ENCODE measurements at regions not wholly inside any gene's neighbourhood (a gene's known extent, or its start where the extent isn't known, plus 50 kb on each side); places are given as distances from the start of the nearest gene placed in this dataset.

DNA sequence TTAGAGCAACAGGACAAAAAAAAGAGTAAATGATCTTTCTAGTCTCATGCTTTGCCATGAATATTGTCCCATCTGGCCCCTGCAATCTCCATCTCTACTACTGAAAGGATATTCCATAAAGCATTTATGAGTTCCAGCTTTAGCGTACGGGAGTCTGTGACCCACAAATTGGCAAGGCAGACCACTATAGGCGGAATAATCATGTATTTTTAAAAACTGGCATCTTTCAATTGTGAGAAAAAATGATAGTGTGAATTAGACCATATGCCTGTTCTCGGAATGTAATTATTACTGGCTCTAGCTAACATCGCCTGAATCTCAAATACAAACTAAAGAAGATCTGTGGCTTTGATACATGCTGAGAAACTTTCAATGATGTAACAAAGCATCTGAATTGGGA is 738.1 kb upstream of the NXPH2 start:
- no peaks in the 10 kb centered on the region for H4K20me1 ChIP-seq (ENCODE audit: insufficient read depth)
- no peaks in the 10 kb centered on the region for H3K9me2 ChIP-seq (ENCODE audit: insufficient read depth, low read length)
- no peaks in the 10 kb centered on the region for H3F3A ChIP-seq (ENCODE audit: insufficient read depth, low read length, poor library complexity, severe bottlenecking)
- no peaks in the 10 kb centered on the region for H3K79me2 ChIP-seq (replicated peaks; ENCODE audit: insufficient read depth, low read length)
- H3K27me3 ChIP-seq (ENCODE audit: insufficient read depth, low read depth, low read length), result no peaks in the 10 kb centered on the region
- TF ChIP-seq MXI1 (conservative IDR thresholded peaks at IDR 0.05; ENCODE audit: poor library complexity, severe bottlenecking) (no peak), SMC3 (conservative IDR thresholded peaks at IDR 0.05; ENCODE audit: poor library complexity) (no peak), RAD21 (conservative IDR thresholded peaks at IDR 0.05) (no peak), TAF1 (IDR thresholded peaks at IDR 0.05; ENCODE audit: low read depth) (no peak), EP300 (conservative IDR thresholded peaks at IDR 0.05; ENCODE audit: poor library complexity, severe bottlenecking) (no peak), EZH2 (IDR thresholded peaks at IDR 0.05; ENCODE audit: borderline replicate concordance, insufficient read depth, low read length, poor library complexity, severe bottlenecking) (no peak), POLR2AphosphoS5 (IDR thresholded peaks at IDR 0.05) (no peak)
- TF ChIP-seq, protein P1, sequence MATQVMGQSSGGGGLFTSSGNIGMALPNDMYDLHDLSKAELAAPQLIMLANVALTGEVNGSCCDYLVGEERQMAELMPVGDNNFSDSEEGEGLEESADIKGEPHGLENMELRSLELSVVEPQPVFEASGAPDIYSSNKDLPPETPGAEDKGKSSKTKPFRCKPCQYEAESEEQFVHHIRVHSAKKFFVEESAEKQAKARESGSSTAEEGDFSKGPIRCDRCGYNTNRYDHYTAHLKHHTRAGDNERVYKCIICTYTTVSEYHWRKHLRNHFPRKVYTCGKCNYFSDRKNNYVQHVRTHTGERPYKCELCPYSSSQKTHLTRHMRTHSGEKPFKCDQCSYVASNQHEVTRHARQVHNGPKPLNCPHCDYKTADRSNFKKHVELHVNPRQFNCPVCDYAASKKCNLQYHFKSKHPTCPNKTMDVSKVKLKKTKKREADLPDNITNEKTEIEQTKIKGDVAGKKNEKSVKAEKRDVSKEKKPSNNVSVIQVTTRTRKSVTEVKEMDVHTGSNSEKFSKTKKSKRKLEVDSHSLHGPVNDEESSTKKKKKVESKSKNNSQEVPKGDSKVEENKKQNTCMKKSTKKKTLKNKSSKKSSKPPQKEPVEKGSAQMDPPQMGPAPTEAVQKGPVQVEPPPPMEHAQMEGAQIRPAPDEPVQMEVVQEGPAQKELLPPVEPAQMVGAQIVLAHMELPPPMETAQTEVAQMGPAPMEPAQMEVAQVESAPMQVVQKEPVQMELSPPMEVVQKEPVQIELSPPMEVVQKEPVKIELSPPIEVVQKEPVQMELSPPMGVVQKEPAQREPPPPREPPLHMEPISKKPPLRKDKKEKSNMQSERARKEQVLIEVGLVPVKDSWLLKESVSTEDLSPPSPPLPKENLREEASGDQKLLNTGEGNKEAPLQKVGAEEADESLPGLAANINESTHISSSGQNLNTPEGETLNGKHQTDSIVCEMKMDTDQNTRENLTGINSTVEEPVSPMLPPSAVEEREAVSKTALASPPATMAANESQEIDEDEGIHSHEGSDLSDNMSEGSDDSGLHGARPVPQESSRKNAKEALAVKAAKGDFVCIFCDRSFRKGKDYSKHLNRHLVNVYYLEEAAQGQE (IDR thresholded peaks at IDR 0.05; ENCODE audit: borderline replicate concordance), result no peak
- TF ChIP-seq, protein P2, sequence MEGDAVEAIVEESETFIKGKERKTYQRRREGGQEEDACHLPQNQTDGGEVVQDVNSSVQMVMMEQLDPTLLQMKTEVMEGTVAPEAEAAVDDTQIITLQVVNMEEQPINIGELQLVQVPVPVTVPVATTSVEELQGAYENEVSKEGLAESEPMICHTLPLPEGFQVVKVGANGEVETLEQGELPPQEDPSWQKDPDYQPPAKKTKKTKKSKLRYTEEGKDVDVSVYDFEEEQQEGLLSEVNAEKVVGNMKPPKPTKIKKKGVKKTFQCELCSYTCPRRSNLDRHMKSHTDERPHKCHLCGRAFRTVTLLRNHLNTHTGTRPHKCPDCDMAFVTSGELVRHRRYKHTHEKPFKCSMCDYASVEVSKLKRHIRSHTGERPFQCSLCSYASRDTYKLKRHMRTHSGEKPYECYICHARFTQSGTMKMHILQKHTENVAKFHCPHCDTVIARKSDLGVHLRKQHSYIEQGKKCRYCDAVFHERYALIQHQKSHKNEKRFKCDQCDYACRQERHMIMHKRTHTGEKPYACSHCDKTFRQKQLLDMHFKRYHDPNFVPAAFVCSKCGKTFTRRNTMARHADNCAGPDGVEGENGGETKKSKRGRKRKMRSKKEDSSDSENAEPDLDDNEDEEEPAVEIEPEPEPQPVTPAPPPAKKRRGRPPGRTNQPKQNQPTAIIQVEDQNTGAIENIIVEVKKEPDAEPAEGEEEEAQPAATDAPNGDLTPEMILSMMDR (IDR thresholded peaks at IDR 0.05; ENCODE audit: poor library complexity, severe bottlenecking), result no peak
- H2AFZ ChIP-seq (ENCODE audit: low read depth, low read length), result no peak overlapping the region
- no peak overlapping the region for H3K4me3 ChIP-seq (ENCODE audit: low read length)
- no peak overlapping the region for H3K27ac ChIP-seq (ENCODE audit: low read length)
- H3K9ac ChIP-seq (ENCODE audit: low read length), result no peak overlapping the region
- H3K4me2 ChIP-seq (ENCODE audit: low read length), result no peak overlapping the region
- H3K36me3 ChIP-seq (ENCODE audit: insufficient read depth, low read length), result no peaks in the 10 kb centered on the region
- H3K9me3 ChIP-seq (ENCODE audit: low read length), result no peaks in the 10 kb centered on the region

DNA sequence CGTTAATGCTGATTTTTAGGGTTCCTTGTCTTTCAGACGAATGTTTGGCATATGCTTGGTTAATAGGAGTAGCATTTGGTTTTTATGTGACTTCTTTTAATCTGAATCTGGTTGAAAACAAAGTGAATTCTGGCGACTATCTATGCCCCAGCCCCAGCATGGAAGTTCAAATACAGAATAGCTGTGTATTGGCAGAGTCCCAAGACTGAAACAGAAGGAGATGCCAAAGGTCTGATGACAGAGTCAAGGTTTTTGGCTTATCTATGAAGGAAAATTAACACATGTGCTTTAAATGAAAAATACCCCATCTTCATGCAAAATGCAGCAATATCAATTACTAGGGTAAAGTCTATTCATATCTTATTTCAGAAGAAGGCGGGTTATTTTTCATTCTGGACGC is 734.8 kb upstream of the NXPH2 start:
- no peaks in the 10 kb centered on the region for H3K9me3 ChIP-seq (ENCODE audit: low read length)
- no peaks in the 10 kb centered on the region for H3K27me3 ChIP-seq (ENCODE audit: insufficient read depth, low read depth, low read length)
- H3K79me2 ChIP-seq (replicated peaks; ENCODE audit: insufficient read depth, low read length), result no peaks in the 10 kb centered on the region
- no peak overlapping the region for H2AFZ ChIP-seq (ENCODE audit: low read depth, low read length)
- no peak for TF ChIP-seq TAF1 (IDR thresholded peaks at IDR 0.05; ENCODE audit: low read depth)
- TF ChIP-seq, protein P1 (IDR thresholded peaks at IDR 0.05; ENCODE audit: borderline replicate concordance), result no peak
- TF ChIP-seq, protein P2 (IDR thresholded peaks at IDR 0.05; ENCODE audit: poor library complexity, severe bottlenecking), result no peak
- no peak for TF ChIP-seq RAD21 (conservative IDR thresholded peaks at IDR 0.05)
- no peak for TF ChIP-seq EP300 (conservative IDR thresholded peaks at IDR 0.05; ENCODE audit: poor library complexity, severe bottlenecking)
- TF ChIP-seq MXI1 (conservative IDR thresholded peaks at IDR 0.05; ENCODE audit: poor library complexity, severe bottlenecking), result no peak
- TF ChIP-seq POLR2AphosphoS5 (IDR thresholded peaks at IDR 0.05), result no peak
- no peak for TF ChIP-seq EZH2 (IDR thresholded peaks at IDR 0.05; ENCODE audit: borderline replicate concordance, insufficient read depth, low read length, poor library complexity, severe bottlenecking)
- TF ChIP-seq SMC3 (conservative IDR thresholded peaks at IDR 0.05; ENCODE audit: poor library complexity), result no peak
- no peak overlapping the region for H3K9ac ChIP-seq (ENCODE audit: low read length)
- H3F3A ChIP-seq (ENCODE audit: insufficient read depth, low read length, poor library complexity, severe bottlenecking), result no peaks in the 10 kb centered on the region
- no peak overlapping the region for H3K4me2 ChIP-seq (ENCODE audit: low read length)
- no peaks in the 10 kb centered on the region for H3K36me3 ChIP-seq (ENCODE audit: insufficient read depth, low read length)
- H4K20me1 ChIP-seq (ENCODE audit: insufficient read depth), result no peaks in the 10 kb centered on the region
- no peaks in the 10 kb centered on the region for H3K9me2 ChIP-seq (ENCODE audit: insufficient read depth, low read length)
- no peak overlapping the region for H3K4me3 ChIP-seq (ENCODE audit: low read length)
- no peak overlapping the region for H3K27ac ChIP-seq (ENCODE audit: low read length)
